DMS53 treated with DMSO at 0.1 percent for 48 hours (cell line): ENCODE measurements at regions not wholly inside any gene's neighbourhood (a gene's known extent, or its start where the extent isn't known, plus 50 kb on each side); places are given as distances from the start of the nearest gene placed in this dataset.

Experiments
- DNase-seq: peaks from one replicate; lab custom pipeline; 2025; ENCODE audit not compliant: unreplicated experiment; lab: John Stamatoyannopoulos, UW

- no peak for DNase-seq
These were observed 70.1 kb upstream of the RORA start for GRCh38 chr15:61299075-61299763.

- DNase-seq = no peak
These were observed 66.1 kb upstream of the RORA start for GRCh38 chr15:61295239-61295638.

- no peak for DNase-seq
These were observed 53.6 kb upstream of the RORA start for GRCh38 chr15:61282661-61283060.

- no peak for DNase-seq
These were observed 52.2 kb upstream of the RORA start for GRCh38 chr15:61281328-61281727.
